Fibroblast of lung (primary cell): ENCODE measurements at regions not wholly inside any gene's neighbourhood (a gene's known extent, or its start where the extent isn't known, plus 50 kb on each side); places are given as distances from the start of the nearest gene placed in this dataset.

ENCODE experiments used
- DNase-seq, 2 donors: peaks; one replicate each; pipeline versions ENCODE4 v3.0.0 to v3.0.0-alpha.2; 2010; ENCODE audit warnings: low read depth in 2 of 2
- H2AFZ ChIP-seq: 2 replicates; pipeline ENCODE4 v1.5.1; 2012; ENCODE audit warnings: low read length, control low read depth, inconsistent platforms
- H3K27ac ChIP-seq: 2 replicates; pipeline ENCODE4 v1.5.1; 2011; ENCODE audit warnings: low read length, control low read depth; ENCODE audit not compliant: insufficient read depth
- H3K27me3 ChIP-seq: 2 replicates; pipeline ENCODE4 v1.5.1; 2011; ENCODE audit warnings: mild to moderate bottlenecking, low read length; ENCODE audit not compliant: control insufficient read depth, insufficient read depth
- H3K36me3 ChIP-seq: 2 replicates; pipeline ENCODE4 v1.5.1; 2011; ENCODE audit warnings: low read length; ENCODE audit not compliant: control insufficient read depth, insufficient read depth
- H3K4me1 ChIP-seq: 2 replicates; pipeline ENCODE4 v1.5.1; 2011; ENCODE audit warnings: low read length; ENCODE audit not compliant: control insufficient read depth, insufficient read depth; ENCODE audit errors: extremely low read depth
- H3K4me2 ChIP-seq: 2 replicates; pipeline ENCODE4 v1.5.1; 2011; ENCODE audit warnings: low read length, control low read depth; ENCODE audit not compliant: insufficient read depth; ENCODE audit errors: extremely low read depth
- H3K4me3 ChIP-seq, 4 experiments: fragments of 200-600 bp in 1 of 4; sonication (generic) in 1 of 4; replicated peaks in 1 of 4; 2 replicates each; pipeline ENCODE4 v1.5.1; 2011 to 2016; ENCODE audit warnings: low read length in 4 of 4, low read depth in 3 of 4, mild to moderate bottlenecking in 3 of 4, control low read depth in 2 of 4, inconsistent platforms in 1 of 4, mixed read lengths in 1 of 4; ENCODE audit not compliant: insufficient read depth in 1 of 4; ENCODE audit errors: control extremely low read depth in 1 of 4
- H3K79me2 ChIP-seq: 2 replicates; pipeline ENCODE4 v1.5.1; 2012; ENCODE audit warnings: mild to moderate bottlenecking, low read length, inconsistent platforms; ENCODE audit not compliant: control insufficient read depth, insufficient read depth
- H3K9ac ChIP-seq: 2 replicates; pipeline ENCODE4 v1.5.1; 2011; ENCODE audit warnings: mild to moderate bottlenecking, low read length, control low read depth; ENCODE audit not compliant: insufficient read depth
- H3K9me3 ChIP-seq: 2 replicates; pipeline ENCODE4 v1.5.1; 2012; ENCODE audit warnings: low read depth, low read length; ENCODE audit not compliant: control insufficient read depth, insufficient read depth
- H4K20me1 ChIP-seq: 2 replicates; pipeline ENCODE4 v1.5.1; 2011; ENCODE audit warnings: low read length; ENCODE audit not compliant: control insufficient read depth, insufficient read depth; ENCODE audit errors: extremely low read depth
- EZH2 ChIP-seq: IDR thresholded peaks from 2 replicates; pipeline ENCODE4 v1.5.1; 2012; ENCODE audit warnings: low read length, control low read depth, mild to moderate bottlenecking; ENCODE audit errors: missing control alignments
- TF ChIP-seq, protein P1 (sequence below), 2 donors: IDR thresholded peaks in 1 of 2; conservative IDR thresholded peaks in 1 of 2; 1 replicate in 1 of 2; 2 replicates in 1 of 2; pipeline ENCODE4 v1.5.1; 2011 to 2012; ENCODE audit warnings: low read length in 2 of 2, control low read depth in 1 of 2, inconsistent platforms in 1 of 2, low read depth in 1 of 2, mild to moderate bottlenecking in 1 of 2

DNA sequence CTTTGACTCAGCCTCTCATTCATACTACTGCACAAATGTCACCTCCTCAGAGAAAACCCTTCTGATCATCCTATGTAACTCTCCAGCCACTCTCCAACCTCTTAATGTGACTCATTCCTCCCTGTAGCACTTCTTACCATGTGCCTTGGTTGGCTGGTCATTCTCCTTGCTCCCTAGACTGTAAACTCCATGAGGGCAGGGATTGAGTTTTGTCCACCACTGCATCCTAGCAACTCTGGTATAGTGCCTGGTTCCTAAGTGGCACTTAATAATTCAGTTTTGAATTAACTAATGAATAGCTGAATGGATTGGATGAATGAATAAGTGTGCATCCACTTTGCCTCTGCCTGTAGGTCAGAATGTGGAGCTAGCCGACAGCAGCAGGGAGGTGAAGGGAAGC is 202.5 kb upstream of the HES1 start:
- H3K4me1 ChIP-seq, result no peaks in the 10 kb centered on the region
- DNase-seq, result no peak
- no peak overlapping the region for H3K9ac ChIP-seq
- peaks cover 3% of the 10 kb centered on the region for H3K27me3 ChIP-seq
- H3K4me2 ChIP-seq, result no peak overlapping the region
- no peaks in the 10 kb centered on the region for H3K9me3 ChIP-seq
- H3K4me3 ChIP-seq, result no peak overlapping the region
- no peaks in the 10 kb centered on the region for H3K36me3 ChIP-seq
- H3K27ac ChIP-seq, result no peak overlapping the region
- H2AFZ ChIP-seq, result no peak overlapping the region
- no peaks in the 10 kb centered on the region for H3K79me2 ChIP-seq
- no peak for TF ChIP-seq EZH2
- TF ChIP-seq, protein P1, sequence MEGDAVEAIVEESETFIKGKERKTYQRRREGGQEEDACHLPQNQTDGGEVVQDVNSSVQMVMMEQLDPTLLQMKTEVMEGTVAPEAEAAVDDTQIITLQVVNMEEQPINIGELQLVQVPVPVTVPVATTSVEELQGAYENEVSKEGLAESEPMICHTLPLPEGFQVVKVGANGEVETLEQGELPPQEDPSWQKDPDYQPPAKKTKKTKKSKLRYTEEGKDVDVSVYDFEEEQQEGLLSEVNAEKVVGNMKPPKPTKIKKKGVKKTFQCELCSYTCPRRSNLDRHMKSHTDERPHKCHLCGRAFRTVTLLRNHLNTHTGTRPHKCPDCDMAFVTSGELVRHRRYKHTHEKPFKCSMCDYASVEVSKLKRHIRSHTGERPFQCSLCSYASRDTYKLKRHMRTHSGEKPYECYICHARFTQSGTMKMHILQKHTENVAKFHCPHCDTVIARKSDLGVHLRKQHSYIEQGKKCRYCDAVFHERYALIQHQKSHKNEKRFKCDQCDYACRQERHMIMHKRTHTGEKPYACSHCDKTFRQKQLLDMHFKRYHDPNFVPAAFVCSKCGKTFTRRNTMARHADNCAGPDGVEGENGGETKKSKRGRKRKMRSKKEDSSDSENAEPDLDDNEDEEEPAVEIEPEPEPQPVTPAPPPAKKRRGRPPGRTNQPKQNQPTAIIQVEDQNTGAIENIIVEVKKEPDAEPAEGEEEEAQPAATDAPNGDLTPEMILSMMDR (conservative IDR thresholded peaks at IDR 0.05 in 1 of 2, IDR thresholded peaks at IDR 0.05 in 1 of 2; ENCODE audit: low read depth in 1 of 2, low read length in 2 of 2), result no peak
- H4K20me1 ChIP-seq, result no peaks in the 10 kb centered on the region

DNA sequence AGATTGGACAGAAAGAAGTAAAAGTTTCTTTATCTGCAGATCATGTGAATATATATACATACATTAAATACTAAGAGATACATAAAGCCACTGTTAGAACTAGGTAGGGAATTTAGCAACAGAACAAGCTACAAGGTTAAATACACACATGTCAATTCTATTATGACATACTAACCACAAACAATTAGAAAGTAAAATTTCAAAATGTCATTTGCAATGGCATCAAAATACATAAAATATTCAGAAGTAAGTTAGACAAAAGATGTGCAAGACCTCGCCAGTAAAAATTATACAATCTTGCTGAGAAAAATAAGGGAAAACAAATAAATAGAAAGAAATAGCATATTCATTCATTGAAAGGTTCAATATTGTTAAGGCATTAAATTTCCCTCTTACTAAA is 200.0 kb upstream of the HES1 start:
- no peaks in the 10 kb centered on the region for H3K79me2 ChIP-seq

DNA sequence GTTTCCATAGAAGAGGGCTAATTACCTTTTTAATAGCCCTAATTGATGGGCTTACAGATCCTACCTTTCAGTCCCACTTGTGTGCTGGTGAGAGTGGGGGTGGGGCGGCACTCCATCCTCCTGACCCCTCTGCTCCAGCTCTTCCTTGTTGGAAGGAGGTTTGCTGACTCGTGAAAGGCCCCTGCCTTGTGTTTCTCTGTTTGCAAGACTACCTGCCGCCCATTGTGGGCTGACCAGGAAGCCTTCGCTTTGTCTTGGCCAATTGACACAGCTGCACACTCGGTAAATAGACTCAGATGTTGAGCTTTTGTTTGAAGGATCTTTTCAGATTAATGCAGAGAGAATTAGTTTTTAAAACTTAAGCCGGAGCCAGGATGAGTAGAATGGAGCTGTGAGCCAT is 197.3 kb upstream of the HES1 start:
- H3K79me2 ChIP-seq, result no peaks in the 10 kb centered on the region
- H4K20me1 ChIP-seq, result no peaks in the 10 kb centered on the region
- H3K9me3 ChIP-seq, result no peaks in the 10 kb centered on the region
- H3K36me3 ChIP-seq, result no peaks in the 10 kb centered on the region
- no peaks in the 10 kb centered on the region for H3K27me3 ChIP-seq
- H3K9ac ChIP-seq, result no peak overlapping the region
- no peak overlapping the region for H3K4me2 ChIP-seq
- no peak for DNase-seq
- no peak for TF ChIP-seq EZH2
- TF ChIP-seq, protein P1 (conservative IDR thresholded peaks at IDR 0.05 in 1 of 2, IDR thresholded peaks at IDR 0.05 in 1 of 2; ENCODE audit: low read depth in 1 of 2, low read length in 2 of 2), result no peak
- no peak overlapping the region for H3K27ac ChIP-seq
- H3K4me3 ChIP-seq, result no peak overlapping the region
- H2AFZ ChIP-seq, result no peak overlapping the region
- H3K4me1 ChIP-seq, result no peaks in the 10 kb centered on the region

More for the DNA sequence above, 200.0 kb upstream of the HES1 start:
- no peak for DNase-seq
- TF ChIP-seq EZH2, result no peak
- TF ChIP-seq, protein P1 (conservative IDR thresholded peaks at IDR 0.05 in 1 of 2, IDR thresholded peaks at IDR 0.05 in 1 of 2; ENCODE audit: low read depth in 1 of 2, low read length in 2 of 2), result no peak
- Histone ChIP-seq H3K9ac (no peak overlapping the region), H3K9me3 (no peaks in the 10 kb centered on the region), H4K20me1 (no peaks in the 10 kb centered on the region), H3K27me3 (peaks cover 3% of the 10 kb centered on the region), H2AFZ (no peak overlapping the region), H3K4me3 (no peak overlapping the region), H3K36me3 (no peaks in the 10 kb centered on the region), H3K4me2 (no peak overlapping the region), H3K27ac (no peak overlapping the region), H3K4me1 (no peaks in the 10 kb centered on the region)
